Hepatocyte (in vitro differentiated cells): ENCODE measurements at regions not wholly inside any gene's neighbourhood (a gene's known extent, or its start where the extent isn't known, plus 50 kb on each side); places are given as distances from the start of the nearest gene placed in this dataset.

Experiments
- DNase-seq: peaks from one replicate; pipeline ENCODE4 v3.0.0-alpha.2; 2016; ENCODE audit warnings: low spot score
- H2AFZ ChIP-seq: fragments of 200-600 bp; sonication (generic); 2 replicates; pipeline ENCODE4 v1.6.0; 2016; ENCODE audit warnings: antibody characterized with exemption, mild to moderate bottlenecking
- H3K27ac ChIP-seq: fragments of 200-600 bp; sonication (generic); 2 replicates; pipeline ENCODE4 v1.5.1; 2016; ENCODE audit warnings: mild to moderate bottlenecking
- H3K27me3 ChIP-seq: fragments of 200-600 bp; sonication (generic); 2 replicates; pipeline ENCODE4 v1.6.1; 2016
- H3K36me3 ChIP-seq: fragments of 200-600 bp; sonication (generic); replicated peaks from 2 replicates; pipeline ENCODE4 v1.5.1; 2016; ENCODE audit warnings: low read depth; ENCODE audit not compliant: insufficient read depth
- H3K4me1 ChIP-seq: fragments of 200-600 bp; sonication (generic); 2 replicates; pipeline ENCODE4 v1.5.1; 2016; ENCODE audit warnings: mild to moderate bottlenecking, moderate library complexity; ENCODE audit not compliant: insufficient read depth
- H3K4me2 ChIP-seq: fragments of 200-600 bp; sonication (generic); 2 replicates; pipeline ENCODE4 v1.6.0; 2016
- H3K4me3 ChIP-seq: fragments of 200-600 bp; sonication (generic); 2 replicates; pipeline ENCODE4 v1.5.1; 2016; ENCODE audit warnings: mild to moderate bottlenecking
- H3K79me2 ChIP-seq: fragments of 200-600 bp; sonication (generic); 2 replicates; pipeline ENCODE4 v1.6.0; 2017; ENCODE audit warnings: mild to moderate bottlenecking
- H3K9me2 ChIP-seq: fragments of 200-600 bp; sonication (generic); replicated peaks from 2 replicates; pipeline ENCODE4 v1.6.0; 2017; ENCODE audit warnings: mild to moderate bottlenecking; ENCODE audit not compliant: insufficient read depth
- H3K9me3 ChIP-seq: fragments of 200-600 bp; sonication (generic); 2 replicates; pipeline ENCODE4 v1.5.1; 2016; ENCODE audit warnings: low read depth, mild to moderate bottlenecking
- H4K20me1 ChIP-seq: fragments of 200-600 bp; sonication (generic); 2 replicates; pipeline ENCODE4 v1.6.0; 2016; ENCODE audit warnings: mild to moderate bottlenecking; ENCODE audit not compliant: insufficient read depth, poor library complexity, severe bottlenecking
- EZH2 ChIP-seq: fragments of 200-600 bp; sonication (generic); IDR thresholded peaks from 2 replicates; pipeline ENCODE4 v1.6.1; 2016; ENCODE audit warnings: antibody characterized with exemption, mild to moderate bottlenecking, borderline replicate concordance
- EZH2phosphoT487 ChIP-seq: fragments of 200-600 bp; sonication (generic); IDR thresholded peaks from one replicate; pipeline ENCODE4 v1.6.1; 2018; ENCODE audit warnings: antibody characterized with exemption, mild to moderate bottlenecking, low read depth, moderate library complexity; ENCODE audit not compliant: unreplicated experiment, severe bottlenecking
- WGBS: methylation state at CpG from one replicate; pipeline ENCODE4 v1.1.6; 2016; ENCODE audit warnings: low lambda C conversion rate; ENCODE audit errors: missing lambda C conversion rate; 5-methylcytosine and 5-hydroxymethylcytosine counted together
- TF ChIP-seq, protein P1 (sequence below): fragments of 200-600 bp; sonication (generic); IDR thresholded peaks from 2 replicates; pipeline ENCODE4 v1.5.1; 2016; ENCODE audit warnings: antibody characterized with exemption, mild to moderate bottlenecking; ENCODE audit not compliant: poor library complexity

DNA sequence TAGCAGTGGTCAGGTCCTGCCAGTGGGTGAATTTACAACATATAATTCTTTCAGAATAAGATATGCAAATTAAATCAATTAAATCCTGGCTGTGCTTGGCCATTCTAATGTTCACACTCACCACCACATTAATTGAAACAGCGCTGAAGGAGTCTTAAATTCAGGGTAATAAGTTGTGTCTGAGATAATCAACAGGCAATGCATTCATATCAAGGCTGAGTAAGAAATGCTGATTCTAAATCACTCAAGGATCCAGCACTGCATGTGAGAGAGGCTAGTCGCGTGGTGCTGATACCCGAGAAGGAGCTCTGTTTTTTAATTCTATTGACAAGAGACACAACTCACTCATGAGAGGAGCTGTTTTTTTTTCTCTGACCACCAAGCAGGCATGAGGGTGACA is 588.8 kb upstream of the ADAMTS9 start:
- Histone ChIP-seq H3K4me2 (no peak overlapping the region), H3K79me2 (no peaks in the 10 kb centered on the region), H4K20me1 (no peaks in the 10 kb centered on the region), H3K4me1 (no peaks in the 10 kb centered on the region), H3K9me3 (no peaks in the 10 kb centered on the region), H3K27ac (no peak overlapping the region), H3K36me3 (no peaks in the 10 kb centered on the region), H3K27me3 (no peaks in the 10 kb centered on the region), H3K9me2 (no peaks in the 10 kb centered on the region), H2AFZ (no peak overlapping the region), H3K4me3 (no peak overlapping the region)
- TF ChIP-seq, protein P1, sequence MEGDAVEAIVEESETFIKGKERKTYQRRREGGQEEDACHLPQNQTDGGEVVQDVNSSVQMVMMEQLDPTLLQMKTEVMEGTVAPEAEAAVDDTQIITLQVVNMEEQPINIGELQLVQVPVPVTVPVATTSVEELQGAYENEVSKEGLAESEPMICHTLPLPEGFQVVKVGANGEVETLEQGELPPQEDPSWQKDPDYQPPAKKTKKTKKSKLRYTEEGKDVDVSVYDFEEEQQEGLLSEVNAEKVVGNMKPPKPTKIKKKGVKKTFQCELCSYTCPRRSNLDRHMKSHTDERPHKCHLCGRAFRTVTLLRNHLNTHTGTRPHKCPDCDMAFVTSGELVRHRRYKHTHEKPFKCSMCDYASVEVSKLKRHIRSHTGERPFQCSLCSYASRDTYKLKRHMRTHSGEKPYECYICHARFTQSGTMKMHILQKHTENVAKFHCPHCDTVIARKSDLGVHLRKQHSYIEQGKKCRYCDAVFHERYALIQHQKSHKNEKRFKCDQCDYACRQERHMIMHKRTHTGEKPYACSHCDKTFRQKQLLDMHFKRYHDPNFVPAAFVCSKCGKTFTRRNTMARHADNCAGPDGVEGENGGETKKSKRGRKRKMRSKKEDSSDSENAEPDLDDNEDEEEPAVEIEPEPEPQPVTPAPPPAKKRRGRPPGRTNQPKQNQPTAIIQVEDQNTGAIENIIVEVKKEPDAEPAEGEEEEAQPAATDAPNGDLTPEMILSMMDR, result no peak
- no peak for TF ChIP-seq EZH2
- no peak for TF ChIP-seq EZH2phosphoT487
- WGBS, result 76% methylated on average over 4 of the region's 4 CpGs
- no peak for DNase-seq

DNA sequence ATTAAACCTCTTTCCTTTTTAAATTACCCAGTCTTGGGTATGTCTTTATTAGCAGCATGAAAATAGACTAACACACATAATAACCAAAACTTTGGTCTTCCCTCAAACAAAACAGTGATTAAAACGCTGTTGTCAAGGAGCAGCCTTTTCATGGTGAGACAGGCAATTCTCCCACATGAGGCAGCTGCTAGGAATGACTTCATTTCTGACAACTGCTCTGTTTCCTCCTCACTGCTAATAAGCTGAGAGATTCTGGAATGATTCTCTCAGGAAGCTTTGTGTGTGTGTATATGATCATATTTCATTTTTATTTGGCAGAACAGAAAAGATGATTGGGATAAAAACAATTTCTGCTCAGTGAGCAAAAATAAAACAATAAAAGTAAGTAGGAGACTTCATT is 580.6 kb upstream of the ADAMTS9 start:
- WGBS, result 21% methylated on average over 1 of the region's 1 CpG
- no peaks in the 10 kb centered on the region for H3K9me3 ChIP-seq

DNA sequence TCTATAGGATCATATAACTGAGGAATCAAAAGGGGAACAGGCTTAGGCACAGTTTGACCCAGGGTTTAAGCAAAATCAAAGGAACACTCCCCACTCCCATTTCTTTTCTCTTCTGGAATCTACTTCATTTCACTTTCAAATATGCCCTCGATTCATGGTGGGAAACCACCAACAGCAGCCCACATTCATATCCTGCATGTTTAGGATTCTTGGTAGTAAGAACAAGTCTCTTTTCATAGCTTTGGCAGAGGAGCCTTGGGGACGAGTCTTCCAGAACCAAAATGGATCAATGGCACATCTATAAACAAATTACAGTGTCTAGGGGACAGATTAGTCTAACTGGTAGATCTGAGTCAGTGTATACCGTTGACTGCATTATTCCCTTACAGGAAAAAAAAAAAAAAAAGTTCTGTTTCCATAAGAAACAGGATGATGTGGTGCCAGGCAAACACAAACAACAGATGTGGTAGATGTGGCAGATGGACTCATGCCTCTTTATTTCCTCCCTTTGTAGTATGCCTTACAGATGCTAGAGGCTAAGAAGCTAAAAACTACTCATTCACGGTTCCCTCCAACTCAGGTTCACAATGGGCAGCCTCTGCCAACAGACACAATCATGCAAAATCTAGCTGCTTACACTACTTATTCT is 578.3 kb upstream of the ADAMTS9 start:
- Histone ChIP-seq H3K9me3 (no peaks in the 10 kb centered on the region), H3K4me3 (no peak overlapping the region), H3K4me2 (no peak overlapping the region), H3K36me3 (no peaks in the 10 kb centered on the region), H2AFZ (no peak overlapping the region), H3K79me2 (no peaks in the 10 kb centered on the region), H3K27me3 (no peaks in the 10 kb centered on the region), H3K9me2 (no peaks in the 10 kb centered on the region), H4K20me1 (no peaks in the 10 kb centered on the region), H3K4me1 (no peaks in the 10 kb centered on the region), H3K27ac (no peak overlapping the region)
- TF ChIP-seq EZH2, result no peak
- TF ChIP-seq, protein P1, result no peak
- no peak for TF ChIP-seq EZH2phosphoT487
- 80% methylated on average over 4 of the region's 4 CpGs for WGBS
- DNase-seq, result no peak

More for the DNA sequence above, 580.6 kb upstream of the ADAMTS9 start:
- TF ChIP-seq EZH2 (no peak), EZH2phosphoT487 (no peak)
- TF ChIP-seq, protein P1, result no peak
- Histone ChIP-seq H3K36me3 (no peaks in the 10 kb centered on the region), H3K27me3 (no peaks in the 10 kb centered on the region), H3K4me3 (no peak overlapping the region), H4K20me1 (no peaks in the 10 kb centered on the region), H3K9me2 (no peaks in the 10 kb centered on the region), H3K4me2 (no peak overlapping the region), H3K4me1 (no peaks in the 10 kb centered on the region), H3K79me2 (no peaks in the 10 kb centered on the region), H2AFZ (no peak overlapping the region), H3K27ac (no peak overlapping the region)
- no peak for DNase-seq

DNA sequence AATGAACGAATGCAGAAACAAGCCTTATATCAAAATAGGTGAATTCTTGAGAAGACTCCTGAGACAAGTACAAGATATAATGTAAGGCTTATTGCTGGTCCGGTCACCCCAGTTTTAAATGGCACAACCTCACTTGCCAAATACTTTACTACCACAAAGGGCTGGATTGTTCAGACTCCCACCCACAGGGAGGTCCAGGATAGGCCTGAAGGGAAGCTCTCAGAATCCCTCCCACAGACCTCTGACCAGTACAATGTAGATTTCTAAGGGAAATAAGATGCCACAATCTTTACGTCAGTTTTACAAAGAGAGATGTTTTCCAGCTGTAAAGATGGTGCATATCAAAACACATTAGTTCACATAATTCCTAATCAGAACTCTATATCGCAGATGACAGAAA is 577.7 kb upstream of the ADAMTS9 start:
- no peak for TF ChIP-seq EZH2
- TF ChIP-seq, protein P1, result no peak
- TF ChIP-seq EZH2phosphoT487, result no peak
- 95% methylated on average over 4 of the region's 4 CpGs for WGBS
- H3K9me2 ChIP-seq, result no peaks in the 10 kb centered on the region
- H3K36me3 ChIP-seq, result no peaks in the 10 kb centered on the region
- H3K27ac ChIP-seq, result no peak overlapping the region
- no peak overlapping the region for H3K4me2 ChIP-seq
- no peaks in the 10 kb centered on the region for H3K9me3 ChIP-seq
- H3K27me3 ChIP-seq, result no peaks in the 10 kb centered on the region
- no peaks in the 10 kb centered on the region for H3K79me2 ChIP-seq
- H3K4me1 ChIP-seq, result no peaks in the 10 kb centered on the region
- no peak overlapping the region for H2AFZ ChIP-seq
- DNase-seq, result no peak
- no peaks in the 10 kb centered on the region for H4K20me1 ChIP-seq
- no peak overlapping the region for H3K4me3 ChIP-seq
